NCI-H748 (cell line): ENCODE measurements at regions not wholly inside any gene's neighbourhood (a gene's known extent, or its start where the extent isn't known, plus 50 kb on each side); places are given as distances from the start of the nearest gene placed in this dataset.
A peak's percentile ranks its signal among the peaks of the same experiment; 100 is the strongest.
"Not testable (repeated sequence)": the region's sequence is repeated elsewhere in the genome, so short reads cannot be mapped to it uniquely, and the experiment has no call there.

ENCODE experiments used
- DNase-seq: peaks from one replicate; lab custom pipeline; 2025; ENCODE audit not compliant: unreplicated experiment; lab: John Stamatoyannopoulos, UW

GRCh38 chr17:73914536-73915274 is 270.5 kb upstream of the SDK2 start:
- peak; percentile 20 for DNase-seq

- not testable (repeated sequence) for DNase-seq
Measured at GRCh38 chr17:73919033-73919432, 274.8 kb upstream of the SDK2 start.

DNA sequence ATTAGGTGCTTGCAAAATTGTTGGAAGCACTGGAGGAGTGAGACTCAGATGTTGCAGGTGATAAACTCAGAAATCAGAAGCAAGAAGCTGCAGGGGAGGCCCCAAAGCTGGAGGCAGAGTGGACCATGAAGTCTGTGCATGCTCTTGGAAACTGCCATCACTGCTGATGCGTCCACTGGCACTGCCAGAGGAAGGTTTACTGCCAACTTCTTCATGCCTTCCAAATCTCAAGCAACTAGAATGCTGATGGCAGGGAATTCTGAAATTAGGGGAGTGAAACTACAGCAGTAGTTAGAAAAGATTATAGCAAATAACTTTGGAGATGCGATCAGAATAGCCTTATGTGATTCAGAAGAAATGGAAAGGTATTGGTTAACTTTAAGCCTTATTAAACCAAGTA is 277.1 kb upstream of the SDK2 start:
- no peak for DNase-seq

DNA sequence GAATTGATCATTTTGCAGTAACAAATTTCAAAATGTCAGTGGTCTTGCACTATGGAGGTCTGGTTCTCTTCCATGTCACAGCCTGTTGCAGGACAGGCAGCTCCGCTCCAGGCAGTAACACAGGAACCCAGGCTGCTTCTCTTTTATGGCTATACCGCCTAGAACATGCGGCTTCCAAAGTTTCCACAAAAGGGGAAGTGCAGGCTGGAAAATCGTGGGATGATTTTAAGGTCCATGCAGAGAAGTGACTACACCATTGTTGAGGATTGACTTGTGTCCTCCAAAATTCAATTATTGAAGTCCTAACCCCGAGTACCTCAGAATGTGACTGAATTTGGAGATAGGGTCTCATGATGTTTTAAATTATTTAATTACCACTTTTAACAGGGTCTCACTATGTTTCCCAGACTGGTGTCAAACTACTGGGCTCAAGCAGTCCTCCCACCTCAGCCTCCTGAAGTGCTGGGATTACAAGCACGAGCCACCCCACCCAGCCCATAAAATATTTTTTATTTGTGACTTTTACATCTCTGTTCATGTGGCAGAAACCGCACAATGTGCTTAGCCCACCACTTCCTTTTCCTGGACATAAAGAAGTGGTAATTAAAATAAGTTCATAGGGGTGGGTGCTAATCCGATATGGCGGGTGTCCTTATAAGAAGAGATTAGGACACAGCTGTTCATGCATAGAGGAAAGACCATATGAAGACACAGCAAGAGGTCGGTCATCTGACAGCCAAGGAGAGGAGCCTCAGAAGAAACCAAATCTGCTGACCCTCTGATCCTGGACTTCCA is 279.2 kb upstream of the RPL38 start:
- DNase-seq, result no peak

GRCh38 chr17:73924909-73925186 is 278.6 kb upstream of the RPL38 start:
- no peak for DNase-seq

- DNase-seq, result no peak
Measured at GRCh38 chr17:73929860-73930430, 273.5 kb upstream of the RPL38 start.

DNA sequence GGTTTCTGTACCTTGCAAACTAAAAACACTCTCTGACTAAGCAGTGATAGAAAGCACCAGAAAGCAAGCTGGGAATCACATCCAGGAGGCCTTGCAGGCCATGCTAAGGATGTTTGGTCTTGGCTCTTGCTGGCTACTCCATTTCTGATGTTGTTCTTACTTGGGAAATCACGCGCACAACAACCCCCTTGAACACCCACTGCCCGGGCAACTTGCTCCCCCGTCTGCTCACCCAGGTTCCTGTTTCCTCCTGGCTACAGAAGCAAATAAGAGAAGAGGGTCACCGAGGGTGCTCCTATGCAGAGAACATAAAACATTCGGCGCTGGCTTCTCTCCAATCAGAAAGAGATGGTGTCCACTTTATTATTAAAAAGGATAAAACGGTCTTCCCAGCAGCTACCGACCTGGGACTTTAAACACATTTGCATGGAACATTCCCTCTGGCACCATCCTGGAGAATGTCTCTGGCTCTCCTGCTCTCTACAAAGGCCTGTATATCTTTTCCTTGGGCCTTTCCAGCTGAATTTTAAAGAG is 271.2 kb upstream of the RPL38 start:
- DNase-seq, result no peak

- no peak for DNase-seq
Measured at GRCh38 chr17:73933164-73933766, 270.2 kb upstream of the RPL38 start.

GRCh38 chr17:73933871-73934270 is 269.6 kb upstream of the RPL38 start:
- DNase-seq, result no peak

DNA sequence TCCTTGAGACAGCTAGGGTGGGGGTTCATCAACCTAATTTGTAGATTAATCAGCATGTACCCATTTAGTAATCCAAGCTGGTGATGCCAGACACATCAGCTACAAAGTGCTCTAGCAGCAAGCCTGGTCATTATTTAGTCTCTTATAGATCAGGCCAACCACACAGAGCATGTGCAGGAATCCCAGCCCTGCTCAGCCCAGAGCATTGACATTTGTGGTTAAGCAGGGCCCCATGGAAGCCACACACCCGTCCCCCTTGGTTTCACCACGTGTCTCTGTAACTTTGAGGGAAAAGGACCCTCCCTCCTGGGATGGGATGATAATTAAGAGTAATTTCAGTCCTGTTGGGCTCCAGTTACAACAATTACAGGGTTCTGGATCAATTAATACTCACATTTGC is 268.8 kb upstream of the RPL38 start:
- no peak for DNase-seq

DNA sequence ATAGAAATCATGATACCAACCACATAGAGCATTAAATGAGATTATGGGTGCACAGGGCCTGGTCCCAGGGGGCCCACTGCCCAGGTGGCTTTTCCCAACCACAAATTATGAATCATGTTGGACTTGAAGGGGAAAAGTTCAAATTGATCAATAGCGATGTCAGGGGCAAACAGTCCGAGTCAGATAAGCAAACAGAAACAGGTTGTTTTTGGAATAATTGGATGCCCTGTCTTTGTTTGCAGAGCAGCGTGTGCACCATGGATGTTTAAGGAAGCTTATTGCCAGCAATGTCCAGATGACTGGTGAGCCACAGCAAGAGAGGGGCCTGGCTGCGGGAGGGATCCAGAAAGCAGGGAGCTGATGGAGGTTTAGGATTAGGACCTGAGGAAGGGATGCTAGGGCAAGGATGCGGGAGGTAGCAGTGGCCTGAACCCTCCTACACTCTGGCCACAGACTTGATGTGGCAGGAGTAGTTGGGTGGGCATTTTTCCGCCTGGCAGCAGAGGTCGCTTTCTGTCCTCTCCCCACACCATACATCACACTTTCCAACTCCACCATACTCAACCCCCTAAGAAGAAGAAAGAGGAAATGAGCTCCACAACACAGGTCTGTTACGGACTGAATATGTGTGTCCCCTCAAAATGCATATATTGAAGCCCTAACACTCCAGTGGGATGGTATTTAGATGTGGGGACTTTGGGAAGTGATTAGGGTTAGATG is 266.4 kb upstream of the RPL38 start:
- peak; percentile 65 for DNase-seq

DNA sequence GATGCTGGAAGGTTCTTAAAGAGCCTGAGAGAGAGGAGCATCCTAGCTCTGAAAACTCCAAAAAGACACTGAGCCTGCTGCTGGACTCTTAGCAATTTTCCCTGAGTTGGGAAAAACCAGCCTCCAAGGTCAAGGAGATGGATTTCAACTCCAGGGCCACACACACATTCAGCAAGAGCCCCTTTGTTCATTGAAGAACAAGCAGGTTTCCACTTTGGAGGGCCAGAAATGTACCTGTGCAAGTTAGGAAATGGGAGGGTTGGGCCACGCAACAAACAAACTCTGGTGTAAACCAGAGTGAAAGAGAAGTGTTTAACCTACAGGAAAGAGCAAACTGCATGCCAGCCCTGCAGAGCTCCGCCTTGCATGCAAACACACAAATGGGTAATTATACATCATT is 264.8 kb upstream of the RPL38 start:
- peak; percentile 8 for DNase-seq

GRCh38 chr17:73939806-73940205 is 263.7 kb upstream of the RPL38 start:
- no peak for DNase-seq

GRCh38 chr17:73940511-73940910 is 263.0 kb upstream of the RPL38 start:
- no peak for DNase-seq

DNA sequence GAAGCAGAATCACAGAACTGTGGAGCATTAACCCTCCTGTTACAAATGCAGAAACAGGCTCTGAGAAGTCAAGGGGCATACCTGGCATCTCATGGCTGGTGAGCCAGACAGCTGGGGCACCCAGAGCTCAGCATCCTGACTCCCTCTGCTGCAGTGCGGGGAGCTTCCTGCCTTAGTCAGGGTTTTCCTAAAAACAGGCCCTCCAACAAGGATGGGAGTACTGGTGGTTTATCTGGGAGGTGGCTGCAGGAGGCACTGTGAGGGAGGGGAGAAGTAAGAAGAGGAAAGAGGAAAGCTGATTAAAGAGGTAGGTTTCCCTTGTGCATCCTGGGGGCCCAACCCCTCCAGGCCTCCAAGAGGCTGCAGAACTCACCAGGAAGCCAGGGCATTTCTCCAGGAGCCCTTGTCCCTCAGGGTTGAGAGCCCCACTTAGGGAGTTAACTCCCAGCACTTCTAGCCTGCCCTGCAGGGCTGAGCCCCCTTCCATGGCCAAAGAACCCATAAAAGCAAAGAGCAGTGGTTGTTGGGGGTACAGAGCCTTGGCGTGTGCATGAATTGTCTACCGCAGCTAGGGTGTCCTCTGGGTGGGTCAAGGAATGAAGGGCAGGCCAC is 261.5 kb upstream of the RPL38 start:
- DNase-seq, result no peak

DNA sequence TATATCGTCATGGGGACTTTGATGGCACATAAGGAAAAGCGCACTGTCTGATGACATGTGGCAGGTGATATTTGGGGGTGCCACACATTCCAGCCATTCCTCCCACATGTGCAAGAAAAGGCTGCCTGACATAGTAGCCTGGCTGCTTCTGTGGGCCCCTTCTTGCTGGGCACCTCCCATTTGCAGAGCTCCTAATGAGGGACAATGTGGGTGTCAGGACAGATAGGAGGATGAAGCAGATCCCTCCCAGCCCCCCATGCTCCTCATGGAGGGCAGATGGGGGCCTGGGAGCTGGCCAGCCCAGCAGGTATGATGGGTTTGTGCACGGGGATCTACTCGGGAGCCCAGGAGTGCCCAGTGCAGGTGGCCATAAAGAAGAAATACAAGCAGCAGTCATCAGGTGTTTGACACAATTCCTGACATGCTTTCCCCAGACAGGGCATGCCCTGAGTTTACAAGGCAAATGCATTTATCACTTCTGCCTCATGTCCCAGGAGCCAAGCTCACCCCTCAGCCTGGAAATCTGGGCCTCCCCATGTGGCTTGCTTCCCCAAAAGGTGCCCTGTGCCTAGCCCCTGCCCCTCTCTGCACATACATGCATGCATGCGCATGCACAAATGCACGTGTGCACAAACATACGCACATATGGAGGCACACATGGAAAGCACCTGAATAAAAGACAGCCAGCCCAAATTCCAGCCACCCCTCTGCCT is 260.6 kb upstream of the RPL38 start:
- DNase-seq, result no peak

DNA sequence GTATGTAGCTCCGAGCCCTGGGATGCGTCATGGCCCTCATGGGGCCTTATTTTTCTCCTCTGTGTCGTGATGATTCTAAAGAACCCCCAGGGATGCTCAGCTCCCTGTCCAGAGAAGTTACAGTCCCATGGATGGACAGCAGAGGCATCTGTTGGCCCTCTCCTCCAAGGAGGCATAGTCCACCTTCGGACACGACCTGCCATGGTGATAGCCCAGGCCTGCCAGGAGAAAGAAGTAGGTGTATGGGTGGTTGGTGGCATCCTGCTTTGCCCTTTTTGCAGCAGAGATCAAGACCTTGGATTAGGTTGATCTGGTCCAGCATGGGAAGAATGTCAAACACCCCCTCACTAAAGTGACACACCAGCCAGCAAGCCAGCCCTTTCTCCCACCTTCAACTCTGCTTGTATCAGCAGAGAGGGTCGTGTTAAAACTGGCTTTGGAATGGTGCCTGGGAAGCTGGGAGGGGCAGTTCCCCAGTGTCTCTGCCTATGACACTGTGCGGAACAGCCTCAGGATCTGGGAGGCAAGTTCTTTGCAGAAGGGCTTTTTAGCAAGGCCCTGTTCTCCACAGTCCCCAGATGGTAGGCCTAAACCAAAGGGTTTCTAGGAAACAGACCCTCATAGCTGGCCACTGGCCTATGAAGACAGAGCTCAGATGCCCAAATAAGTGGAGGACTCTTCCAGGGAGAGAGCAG is 259.9 kb upstream of the RPL38 start:
- no peak for DNase-seq

DNA sequence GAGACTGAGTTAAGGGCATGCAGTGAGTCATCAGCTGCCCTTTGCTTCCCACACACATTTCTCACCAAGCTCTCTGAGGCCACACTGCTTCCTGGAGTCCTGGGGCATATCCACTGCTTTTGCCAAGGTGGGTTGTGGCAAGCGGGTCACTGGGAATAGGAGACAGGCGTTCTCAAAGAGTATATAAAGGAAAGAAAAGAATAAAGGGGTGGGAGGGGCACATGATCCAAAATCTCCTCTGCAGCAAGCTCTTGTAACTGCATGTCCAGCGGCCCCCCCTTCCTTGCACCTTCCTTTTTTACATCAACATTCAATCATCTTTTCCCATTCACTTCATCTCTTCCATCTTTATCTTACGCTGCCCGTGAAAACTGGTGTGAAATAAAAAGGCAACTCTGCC is 259.1 kb upstream of the RPL38 start:
- DNase-seq, result no peak

DNA sequence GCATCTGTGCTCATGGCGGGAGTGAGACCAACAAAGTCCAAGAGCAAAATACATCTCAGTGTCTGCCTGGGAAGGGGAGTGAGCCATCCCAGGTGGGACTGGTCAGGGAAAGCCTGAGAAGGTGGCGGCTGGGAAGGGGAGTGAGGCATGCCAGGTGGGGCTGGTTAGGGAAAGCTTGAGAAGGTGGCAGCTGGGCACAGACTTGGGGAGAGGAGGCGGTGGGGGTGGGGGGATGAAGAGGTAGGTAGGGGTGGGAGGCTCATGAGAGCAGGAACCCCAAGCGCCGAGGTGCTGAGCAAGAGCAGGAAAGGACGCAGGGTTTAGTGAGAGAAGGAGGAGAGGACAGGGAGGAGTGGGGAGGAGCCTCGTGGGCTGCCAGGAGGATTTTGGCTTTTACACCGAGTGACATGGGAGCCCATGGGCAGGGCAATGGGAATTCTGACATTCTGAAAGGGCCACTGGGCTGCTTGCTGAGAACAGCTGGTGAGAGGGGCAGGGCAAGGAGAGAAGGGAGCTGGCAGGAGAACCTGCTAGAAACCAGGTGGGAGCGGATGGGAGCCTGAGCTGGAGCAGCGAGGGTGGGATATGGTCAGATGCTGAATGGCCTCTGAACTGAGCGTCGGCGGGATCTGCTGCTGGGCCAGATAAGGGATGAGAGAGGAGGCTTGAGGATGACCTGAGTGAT is 256.1 kb upstream of the RPL38 start:
- DNase-seq, result no peak
